Osteocyte (in vitro differentiated cells): ENCODE measurements at regions not wholly inside any gene's neighbourhood (a gene's known extent, or its start where the extent isn't known, plus 50 kb on each side); places are given as distances from the start of the nearest gene placed in this dataset.
"Not testable (repeated sequence)": the region's sequence is repeated elsewhere in the genome, so short reads cannot be mapped to it uniquely, and the experiment has no call there.

Source experiments
- DNase-seq: peaks from one replicate; pipeline ENCODE4 v3.0.0; 2021; ENCODE audit warnings: mixed read lengths; ENCODE audit not compliant: unreplicated experiment; ENCODE audit errors: extremely low spot score
- H3K27ac Mint-ChIP-seq: one replicate; pipeline ENCODE4 v1.8.0; 2021; ENCODE audit warnings: mild to moderate bottlenecking, mixed read lengths; ENCODE audit not compliant: unreplicated experiment
- H3K27me3 Mint-ChIP-seq: one replicate; pipeline ENCODE4 v1.8.0; 2021; ENCODE audit warnings: mixed read lengths; ENCODE audit not compliant: unreplicated experiment
- H3K36me3 Mint-ChIP-seq: one replicate; pipeline ENCODE4 v1.8.0; 2021; ENCODE audit warnings: mixed read lengths; ENCODE audit not compliant: unreplicated experiment
- H3K4me1 Mint-ChIP-seq: one replicate; pipeline ENCODE4 v1.8.0; 2021; ENCODE audit warnings: mixed read lengths; ENCODE audit not compliant: unreplicated experiment
- H3K4me3 Mint-ChIP-seq: one replicate; pipeline ENCODE4 v1.8.0; 2021; ENCODE audit warnings: mild to moderate bottlenecking, moderate library complexity, mixed read lengths; ENCODE audit not compliant: unreplicated experiment
- H3K9me3 Mint-ChIP-seq: one replicate; pipeline ENCODE4 v1.8.0; 2021; ENCODE audit warnings: mixed read lengths; ENCODE audit not compliant: unreplicated experiment
- TF ChIP-seq, protein P1 (sequence below): fragments of 200-600 bp; sonication (generic); IDR thresholded peaks from 2 replicates; pipeline ENCODE4 v1.5.0; 2021; ENCODE audit warnings: antibody characterized with exemption, mild to moderate bottlenecking, moderate library complexity

DNA sequence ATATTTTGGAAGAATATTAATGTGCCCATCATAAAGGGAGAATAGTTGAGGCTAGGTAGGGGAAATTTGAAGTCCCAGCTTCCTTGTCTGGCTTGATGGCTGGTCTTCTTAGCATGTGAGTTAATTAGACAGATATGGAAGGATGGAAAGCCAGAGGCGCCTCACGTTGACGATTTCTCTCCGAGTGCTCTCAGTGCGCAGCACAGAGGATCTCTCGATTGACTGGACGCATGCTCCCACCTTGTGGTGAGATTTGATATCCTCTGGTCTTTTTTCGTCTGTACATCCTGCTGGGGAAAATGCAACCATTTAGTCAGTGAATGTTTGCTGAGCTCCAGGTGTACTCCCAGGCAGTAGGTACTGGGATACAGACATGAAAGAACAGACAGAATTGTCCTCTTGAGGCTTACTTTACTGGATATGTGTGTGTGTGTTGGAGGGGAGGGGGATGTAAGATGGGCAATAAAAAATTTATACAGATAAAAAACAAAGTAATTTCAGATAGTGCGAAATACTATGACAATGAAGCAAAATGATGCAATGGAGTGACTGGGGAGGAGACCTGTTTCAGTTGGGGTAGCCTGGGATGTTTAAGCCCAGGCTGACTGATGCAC, 66.9 kb upstream of the ZNG1B start:
- no peaks in the 10 kb centered on the region for H3K36me3 Mint-ChIP-seq
- DNase-seq: peak; percentile 86
- no peak overlapping the region for H3K27ac Mint-ChIP-seq
- TF ChIP-seq, protein P1, sequence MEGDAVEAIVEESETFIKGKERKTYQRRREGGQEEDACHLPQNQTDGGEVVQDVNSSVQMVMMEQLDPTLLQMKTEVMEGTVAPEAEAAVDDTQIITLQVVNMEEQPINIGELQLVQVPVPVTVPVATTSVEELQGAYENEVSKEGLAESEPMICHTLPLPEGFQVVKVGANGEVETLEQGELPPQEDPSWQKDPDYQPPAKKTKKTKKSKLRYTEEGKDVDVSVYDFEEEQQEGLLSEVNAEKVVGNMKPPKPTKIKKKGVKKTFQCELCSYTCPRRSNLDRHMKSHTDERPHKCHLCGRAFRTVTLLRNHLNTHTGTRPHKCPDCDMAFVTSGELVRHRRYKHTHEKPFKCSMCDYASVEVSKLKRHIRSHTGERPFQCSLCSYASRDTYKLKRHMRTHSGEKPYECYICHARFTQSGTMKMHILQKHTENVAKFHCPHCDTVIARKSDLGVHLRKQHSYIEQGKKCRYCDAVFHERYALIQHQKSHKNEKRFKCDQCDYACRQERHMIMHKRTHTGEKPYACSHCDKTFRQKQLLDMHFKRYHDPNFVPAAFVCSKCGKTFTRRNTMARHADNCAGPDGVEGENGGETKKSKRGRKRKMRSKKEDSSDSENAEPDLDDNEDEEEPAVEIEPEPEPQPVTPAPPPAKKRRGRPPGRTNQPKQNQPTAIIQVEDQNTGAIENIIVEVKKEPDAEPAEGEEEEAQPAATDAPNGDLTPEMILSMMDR: peak; percentile 88
- H3K9me3 Mint-ChIP-seq: no peaks in the 10 kb centered on the region
- peaks cover 23% of the 10 kb centered on the region for H3K27me3 Mint-ChIP-seq
- peaks cover 13% of the 10 kb centered on the region for H3K4me1 Mint-ChIP-seq
- no peak overlapping the region for H3K4me3 Mint-ChIP-seq

DNA sequence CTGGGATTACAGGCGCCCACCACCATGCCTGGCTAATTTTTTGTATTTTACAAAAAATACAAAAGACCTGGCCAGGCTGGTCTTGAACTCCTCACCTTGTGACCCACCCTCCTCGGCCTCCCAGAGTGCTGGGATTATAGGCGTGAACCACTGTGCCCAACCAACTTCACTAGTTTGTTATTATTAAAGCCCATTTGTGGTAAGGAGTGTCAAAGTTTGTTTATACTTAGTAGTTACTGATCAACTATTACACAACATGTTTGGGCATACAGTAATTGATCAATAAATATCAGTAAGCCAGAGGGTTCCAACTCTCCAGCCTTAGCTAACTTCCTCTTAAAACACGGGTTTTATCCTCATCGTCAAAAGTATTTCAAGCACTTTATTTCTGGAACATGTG, 67.5 kb upstream of the ZNG1B start:
- no peak overlapping the region for H3K27ac Mint-ChIP-seq
- no peaks in the 10 kb centered on the region for H3K36me3 Mint-ChIP-seq
- H3K4me1 Mint-ChIP-seq: peaks cover 13% of the 10 kb centered on the region
- no peaks in the 10 kb centered on the region for H3K9me3 Mint-ChIP-seq
- no peak overlapping the region for H3K4me3 Mint-ChIP-seq
- H3K27me3 Mint-ChIP-seq: peaks cover 19% of the 10 kb centered on the region
- no peak for DNase-seq
- TF ChIP-seq, protein P1: no peak

DNA sequence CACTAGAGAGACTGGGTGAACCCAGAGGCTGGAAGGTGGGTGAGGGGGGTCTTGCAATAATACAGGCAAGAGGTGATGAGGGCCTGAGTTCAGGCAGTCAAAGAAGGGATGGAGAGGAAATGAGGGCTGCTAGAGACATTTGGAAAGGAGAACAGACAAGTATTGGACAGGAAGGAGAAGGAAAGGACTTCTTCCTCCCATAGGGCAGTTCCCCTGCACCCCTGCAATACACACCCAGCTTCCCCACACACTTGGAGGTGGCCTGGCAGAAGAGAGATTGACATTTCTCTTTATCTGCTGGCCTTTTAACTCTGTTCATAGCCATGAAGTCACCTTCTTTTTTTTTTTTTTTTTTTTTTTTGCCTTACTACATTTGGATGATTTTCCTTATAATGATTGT, 68.9 kb upstream of the ZNG1B start:
- not testable (repeated sequence) for H3K4me3 Mint-ChIP-seq, H3K9me3 Mint-ChIP-seq, H3K27ac Mint-ChIP-seq, H3K36me3 Mint-ChIP-seq, DNase-seq, H3K27me3 Mint-ChIP-seq
- peaks cover 13% of the 10 kb centered on the region for H3K4me1 Mint-ChIP-seq

DNA sequence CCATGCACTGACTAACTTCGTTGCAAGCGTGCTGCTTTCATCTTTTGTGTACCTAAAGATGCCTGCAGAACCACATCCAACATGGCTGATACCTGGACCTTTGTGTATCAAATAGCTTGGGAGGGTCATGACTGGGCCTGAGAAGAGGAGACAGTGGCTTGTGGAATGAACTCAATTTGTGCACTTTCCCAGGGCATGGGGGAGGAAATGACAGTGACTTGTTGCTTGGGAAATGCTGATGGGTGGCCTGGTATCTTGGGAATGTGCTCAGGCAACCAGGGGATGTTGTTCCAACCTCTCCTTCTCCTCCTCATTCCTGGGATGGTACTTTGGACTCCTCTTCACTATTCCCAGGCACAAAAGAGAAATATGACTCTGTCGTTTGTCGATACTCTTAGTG, 70.7 kb upstream of the ZNG1B start:
- not testable (repeated sequence) for H3K27me3 Mint-ChIP-seq, H3K27ac Mint-ChIP-seq

DNA sequence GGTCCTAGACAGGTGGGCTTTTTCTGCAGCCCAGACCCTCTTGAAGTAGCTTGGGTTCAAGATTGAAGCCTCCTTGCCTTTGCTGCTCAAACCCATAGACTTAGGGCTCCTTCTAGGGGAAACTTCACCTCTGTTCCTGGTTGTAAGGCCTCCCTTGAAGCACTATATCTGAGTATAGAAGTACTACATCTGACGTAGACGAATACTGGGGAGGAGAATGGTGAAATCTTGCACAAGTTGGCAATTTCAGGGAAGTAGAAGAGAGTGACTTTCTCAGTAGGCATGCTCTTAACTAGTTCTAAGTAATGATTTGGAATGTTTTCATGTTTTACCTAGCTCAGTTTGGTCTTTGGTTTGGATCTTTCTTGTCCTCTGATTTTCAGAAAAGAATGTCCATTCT, 71.7 kb upstream of the ZNG1B start:
- peaks cover 13% of the 10 kb centered on the region for H3K4me1 Mint-ChIP-seq
- not testable (repeated sequence) for DNase-seq, H3K36me3 Mint-ChIP-seq, H3K4me3 Mint-ChIP-seq, H3K9me3 Mint-ChIP-seq, H3K27me3 Mint-ChIP-seq, H3K27ac Mint-ChIP-seq

More for the DNA sequence above, 70.7 kb upstream of the ZNG1B start:
- peaks cover 13% of the 10 kb centered on the region for H3K4me1 Mint-ChIP-seq
- H3K4me3 Mint-ChIP-seq, DNase-seq, H3K9me3 Mint-ChIP-seq, H3K36me3 Mint-ChIP-seq: not testable (repeated sequence)

DNA sequence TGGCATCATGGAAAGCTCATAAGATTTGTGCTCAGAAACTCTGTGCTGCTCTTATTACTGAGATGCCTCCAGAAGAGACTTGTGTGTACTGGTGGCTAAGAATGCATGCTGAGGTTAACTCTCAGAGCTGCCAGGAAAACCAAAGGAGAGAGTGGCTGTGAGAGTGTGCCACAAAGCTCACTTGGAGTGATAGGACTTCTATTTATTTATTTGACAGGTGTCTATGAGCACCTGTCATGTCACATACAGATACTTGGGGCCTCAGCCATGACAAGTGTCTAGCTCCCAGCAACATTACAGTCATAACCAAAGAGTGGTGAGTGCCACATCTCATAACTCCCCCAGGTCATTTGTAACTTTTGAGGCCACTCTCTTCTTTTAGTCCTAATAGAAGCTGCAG, 72.2 kb upstream of the ZNG1B start:
- H3K36me3 Mint-ChIP-seq, H3K9me3 Mint-ChIP-seq, H3K27ac Mint-ChIP-seq, H3K27me3 Mint-ChIP-seq, H3K4me3 Mint-ChIP-seq: not testable (repeated sequence)
- H3K4me1 Mint-ChIP-seq: peaks cover 11% of the 10 kb centered on the region
- peak; percentile 42 for DNase-seq

DNA sequence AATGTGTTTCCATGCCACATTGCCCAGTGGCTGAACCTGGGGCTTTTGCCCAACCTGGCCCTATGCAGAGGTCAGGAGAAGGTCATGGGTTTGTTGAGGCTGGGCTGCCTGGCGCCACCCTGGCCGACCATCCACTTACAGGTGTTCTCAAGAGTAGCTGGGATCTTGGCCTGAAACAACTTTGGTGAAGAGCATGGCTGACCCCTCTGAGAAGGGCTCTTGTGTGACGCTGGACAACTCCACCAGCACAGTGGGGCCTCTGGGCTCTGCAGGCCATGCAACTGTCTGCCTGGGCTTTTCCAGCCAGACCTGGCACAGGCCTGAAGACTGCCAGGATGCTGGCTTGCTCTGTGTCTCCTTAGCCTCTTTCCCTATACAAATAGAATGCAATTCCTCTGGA, 76.4 kb upstream of the ZNG1B start:
- TF ChIP-seq, protein P1: no peak
- H3K36me3 Mint-ChIP-seq: no peaks in the 10 kb centered on the region
- no peak overlapping the region for H3K27ac Mint-ChIP-seq
- no peaks in the 10 kb centered on the region for H3K27me3 Mint-ChIP-seq
- no peak for DNase-seq
- peaks cover 2% of the 10 kb centered on the region for H3K4me1 Mint-ChIP-seq
- H3K9me3 Mint-ChIP-seq: no peaks in the 10 kb centered on the region
- no peak overlapping the region for H3K4me3 Mint-ChIP-seq
